RWPE1 (cell line): ENCODE measurements at regions not wholly inside any gene's neighbourhood (a gene's known extent, or its start where the extent isn't known, plus 50 kb on each side); places are given as distances from the start of the nearest gene placed in this dataset.

Source experiments
- CTCF ChIA-PET: fragments of 350-600 bp; sonication (Branson Sonifier 250); formaldehyde crosslinking; extraction: SDS; loops from one replicate; lab custom pipeline; 2021; lab: Yijun Ruan, JAX
- POLR2A ChIA-PET: fragments of 400-600 bp; formaldehyde crosslinking; extraction: SDS; loops from one replicate; lab custom pipeline; 2020; ENCODE audit warnings: antibody characterized with exemption; ENCODE audit not compliant: low non-redundant PET; lab: Yijun Ruan, JAX
- DNase-seq: peaks from one replicate; pipeline ENCODE4 v3.0.0; 2012; ENCODE audit warnings: low spot score
- H3K27ac ChIP-seq: fragments of 450-650 bp; 2 replicates; pipeline ENCODE4 v1.5.1; 2017
- CTCF ChIP-seq: fragments of 450-650 bp; conservative IDR thresholded peaks from 2 replicates; pipeline ENCODE4 v1.5.1; 2017; ENCODE audit warnings: low read depth, mild to moderate bottlenecking

- DNase-seq, result no peak
- H3K27ac ChIP-seq, result no peak overlapping the region
- TF ChIP-seq CTCF, result no peak
- POLR2A ChIA-PET, result no interaction called here
- CTCF ChIA-PET, result no interaction called here
Observed at GRCh38 chr10:106076496-106076895, 1088.0 kb downstream of the SORCS1 start.

GRCh38 chr10:106053061-106053460 lies 1111.4 kb downstream of the SORCS1 start:
- DNase-seq, result no peak
- no peak for TF ChIP-seq CTCF
- ChIA-PET POLR2A (no interaction called here), CTCF (interaction anchor here (0.8 kb wide), 1 partner anchor 10 kb away, joined by 3 read pairs; no protein-coding TSS in a partner anchor)
- H3K27ac ChIP-seq, result no peak overlapping the region

GRCh38 chr10:106044503-106044902 lies 1120.0 kb downstream of the SORCS1 start:
- ChIA-PET CTCF (no interaction called here), POLR2A (no interaction called here)
- DNase-seq, result no peak
- TF ChIP-seq CTCF, result no peak
- H3K27ac ChIP-seq, result no peak overlapping the region

GRCh38 chr10:106043863-106044262 lies 1120.6 kb downstream of the SORCS1 start:
- ChIA-PET POLR2A (no interaction called here), CTCF (interaction anchor here (0.6 kb wide), 1 partner anchor 1848 kb away, joined by 3 read pairs; no protein-coding TSS in a partner anchor)
- no peak overlapping the region for H3K27ac ChIP-seq
- no peak for DNase-seq
- TF ChIP-seq CTCF, result no peak

- TF ChIP-seq CTCF, result no peak
Observed at GRCh38 chr10:106038246-106038645, 1126.3 kb downstream of the SORCS1 start.

GRCh38 chr10:106033065-106033464 lies 1131.4 kb downstream of the SORCS1 start:
- CTCF ChIA-PET, result no interaction called here
- TF ChIP-seq CTCF, result no peak
- no peak overlapping the region for H3K27ac ChIP-seq
- POLR2A ChIA-PET, result no interaction called here
- no peak for DNase-seq

More at GRCh38 chr10:106038246-106038645, 1126.3 kb downstream of the SORCS1 start:
- DNase-seq, result no peak
- POLR2A ChIA-PET, result no interaction called here
- CTCF ChIA-PET, result no interaction called here
- no peak overlapping the region for H3K27ac ChIP-seq

GRCh38 chr10:106032450-106033002 lies 1132.0 kb downstream of the SORCS1 start:
- no peak overlapping the region for H3K27ac ChIP-seq
- ChIA-PET POLR2A (no interaction called here), CTCF (no interaction called here)
- no peak for TF ChIP-seq CTCF
- no peak for DNase-seq
